Fibroblast of the aortic adventitia (primary cell): ENCODE measurements at regions not wholly inside any gene's neighbourhood (a gene's known extent, or its start where the extent isn't known, plus 50 kb on each side); places are given as distances from the start of the nearest gene placed in this dataset.
"Not testable (repeated sequence)": the region's sequence is repeated elsewhere in the genome, so short reads cannot be mapped to it uniquely, and the experiment has no call there.

ENCODE experiments used
- DNase-seq: peaks from one replicate; pipeline ENCODE4 v3.0.0-alpha.2; 2010; ENCODE audit warnings: low read depth
- H3K4me3 ChIP-seq: 2 replicates; pipeline ENCODE4 v1.5.1; 2011; ENCODE audit warnings: low read depth, mild to moderate bottlenecking, control low read depth, low read length, moderate library complexity
- CTCF ChIP-seq: IDR thresholded peaks from 2 replicates; pipeline ENCODE4 v1.5.1; 2011; ENCODE audit warnings: mild to moderate bottlenecking, low read length, control low read depth, inconsistent platforms; ENCODE audit not compliant: insufficient read depth

- H3K4me3 ChIP-seq, result no peak overlapping the region
- DNase-seq, result no peak
- no peak for TF ChIP-seq CTCF
Observed at GRCh38 chr14:71451501-71451900, 480.7 kb upstream of the RGS6 start.

GRCh38 chr14:71452539-71452938 lies 479.7 kb upstream of the RGS6 start:
- no peak for TF ChIP-seq CTCF
- H3K4me3 ChIP-seq, result no peak overlapping the region
- no peak for DNase-seq

- no peak overlapping the region for H3K4me3 ChIP-seq
- TF ChIP-seq CTCF, result no peak
- peak; percentile 50 for DNase-seq
Observed at GRCh38 chr14:71452987-71453386, 479.2 kb upstream of the RGS6 start.

GRCh38 chr14:71454010-71454409 lies 478.2 kb upstream of the RGS6 start:
- no peak for TF ChIP-seq CTCF
- no peak for DNase-seq
- H3K4me3 ChIP-seq, result no peak overlapping the region

GRCh38 chr14:71454513-71455332 lies 477.5 kb upstream of the RGS6 start:
- no peak for TF ChIP-seq CTCF
- no peak for DNase-seq
- H3K4me3 ChIP-seq, result no peak overlapping the region

GRCh38 chr14:71460091-71460490 lies 472.1 kb upstream of the RGS6 start:
- no peak for TF ChIP-seq CTCF
- no peak overlapping the region for H3K4me3 ChIP-seq
- no peak for DNase-seq

- not testable (repeated sequence) for DNase-seq
Observed at GRCh38 chr14:71461617-71462016, 470.6 kb upstream of the RGS6 start.

More at GRCh38 chr14:71461617-71462016, 470.6 kb upstream of the RGS6 start:
- H3K4me3 ChIP-seq, result not testable (repeated sequence)
